C4-2B (cell line): ENCODE measurements at regions not wholly inside any gene's neighbourhood (a gene's known extent, or its start where the extent isn't known, plus 50 kb on each side); places are given as distances from the start of the nearest gene placed in this dataset.

ENCODE experiments used
- ZFX ChIP-seq: fragments of 450-650 bp; IDR thresholded peaks from 2 replicates; pipeline ENCODE4 v1.6.1; 2017
- TF ChIP-seq, protein P1 (sequence below): fragments of 450-650 bp; conservative IDR thresholded peaks from 2 replicates; pipeline ENCODE4 v1.5.1; 2017; ENCODE audit warnings: mild to moderate bottlenecking

GRCh38 chr6:71420693-71421328 is 132.2 kb downstream of the OGFRL1 start:
- TF ChIP-seq, protein P1, sequence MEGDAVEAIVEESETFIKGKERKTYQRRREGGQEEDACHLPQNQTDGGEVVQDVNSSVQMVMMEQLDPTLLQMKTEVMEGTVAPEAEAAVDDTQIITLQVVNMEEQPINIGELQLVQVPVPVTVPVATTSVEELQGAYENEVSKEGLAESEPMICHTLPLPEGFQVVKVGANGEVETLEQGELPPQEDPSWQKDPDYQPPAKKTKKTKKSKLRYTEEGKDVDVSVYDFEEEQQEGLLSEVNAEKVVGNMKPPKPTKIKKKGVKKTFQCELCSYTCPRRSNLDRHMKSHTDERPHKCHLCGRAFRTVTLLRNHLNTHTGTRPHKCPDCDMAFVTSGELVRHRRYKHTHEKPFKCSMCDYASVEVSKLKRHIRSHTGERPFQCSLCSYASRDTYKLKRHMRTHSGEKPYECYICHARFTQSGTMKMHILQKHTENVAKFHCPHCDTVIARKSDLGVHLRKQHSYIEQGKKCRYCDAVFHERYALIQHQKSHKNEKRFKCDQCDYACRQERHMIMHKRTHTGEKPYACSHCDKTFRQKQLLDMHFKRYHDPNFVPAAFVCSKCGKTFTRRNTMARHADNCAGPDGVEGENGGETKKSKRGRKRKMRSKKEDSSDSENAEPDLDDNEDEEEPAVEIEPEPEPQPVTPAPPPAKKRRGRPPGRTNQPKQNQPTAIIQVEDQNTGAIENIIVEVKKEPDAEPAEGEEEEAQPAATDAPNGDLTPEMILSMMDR = no peak
- no peak; the same call in 1 of the 2 replicates for TF ChIP-seq ZFX
